Astrocyte of the cerebellum (primary cell): ENCODE measurements at regions not wholly inside any gene's neighbourhood (a gene's known extent, or its start where the extent isn't known, plus 50 kb on each side); places are given as distances from the start of the nearest gene placed in this dataset.

ENCODE experiments used
- DNase-seq: peaks from one replicate; pipeline ENCODE4 v3.0.0-alpha.2; 2011; ENCODE audit warnings: low read depth
- H3K4me3 ChIP-seq: 2 replicates; pipeline ENCODE4 v1.5.1; 2011; ENCODE audit warnings: mild to moderate bottlenecking, low read depth, low read length, moderate library complexity
- CTCF ChIP-seq: IDR thresholded peaks from 2 replicates; pipeline ENCODE4 v1.5.1; 2012; ENCODE audit warnings: low read length, low read depth, moderate library complexity, mild to moderate bottlenecking; ENCODE audit errors: missing control alignments
- in situ Hi-C: cut with HindIII; loops from 2 replicates; pipeline ENCODE4 v1.10.0; 2017; ENCODE audit warnings: low sequenced_read_pairs

- in situ Hi-C loops, result no loop called here
- DNase-seq, result no peak
- no peak overlapping the region for H3K4me3 ChIP-seq
- no peak for TF ChIP-seq CTCF
Measured at GRCh38 chr13:59459972-59460371, 703.8 kb downstream of the DIAPH3 start.

GRCh38 chr13:59461411-59461810 is 702.3 kb downstream of the DIAPH3 start:
- in situ Hi-C loops, result no loop called here

GRCh38 chr13:59463023-59463422 is 700.7 kb downstream of the DIAPH3 start:
- no peak overlapping the region for H3K4me3 ChIP-seq
- in situ Hi-C loops, result no loop called here
- no peak for DNase-seq
- TF ChIP-seq CTCF, result no peak

More at GRCh38 chr13:59461411-59461810, 702.3 kb downstream of the DIAPH3 start:
- TF ChIP-seq CTCF, result no peak
- no peak overlapping the region for H3K4me3 ChIP-seq
- DNase-seq, result no peak

GRCh38 chr13:59464926-59465325 is 698.8 kb downstream of the DIAPH3 start:
- no peak for TF ChIP-seq CTCF
- no peak overlapping the region for H3K4me3 ChIP-seq
- DNase-seq, result no peak
- in situ Hi-C loops, result no loop called here

- no peak for TF ChIP-seq CTCF
- in situ Hi-C loops, result no loop called here
- no peak for DNase-seq
- H3K4me3 ChIP-seq, result no peak overlapping the region
Measured at GRCh38 chr13:59468396-59468795, 695.3 kb downstream of the DIAPH3 start.

- in situ Hi-C loops, result no loop called here
- TF ChIP-seq CTCF, result no peak
- H3K4me3 ChIP-seq, result no peak overlapping the region
- DNase-seq, result no peak
Measured at GRCh38 chr13:59471106-59471505, 692.6 kb downstream of the DIAPH3 start.

- in situ Hi-C loops, result no loop called here
Measured at GRCh38 chr13:59472134-59472533, 691.6 kb downstream of the DIAPH3 start.

More at GRCh38 chr13:59472134-59472533, 691.6 kb downstream of the DIAPH3 start:
- no peak for DNase-seq
- no peak overlapping the region for H3K4me3 ChIP-seq
- no peak for TF ChIP-seq CTCF
